Activated T-cell treated with anti-CD3 and anti-CD28 coated beads, Interleukin-2, amount 50 U/mL, for 24 hours (primary cell): ENCODE measurements at regions not wholly inside any gene's neighbourhood (a gene's known extent, or its start where the extent isn't known, plus 50 kb on each side); places are given as distances from the start of the nearest gene placed in this dataset.
"Not testable (repeated sequence)": the region's sequence is repeated elsewhere in the genome, so short reads cannot be mapped to it uniquely, and the experiment has no call there.

Source experiments
- DNase-seq: peaks from one replicate; pipeline ENCODE4 v3.0.0-alpha.2; 2020
- H3K27ac Mint-ChIP-seq: 2 replicates; pipeline ENCODE4 v1.8.0; 2020; ENCODE audit warnings: mild to moderate bottlenecking, mixed read lengths
- H3K27me3 Mint-ChIP-seq: 2 replicates; pipeline ENCODE4 v1.8.0; 2020; ENCODE audit warnings: mixed read lengths
- H3K36me3 Mint-ChIP-seq: 2 replicates; pipeline ENCODE4 v1.8.0; 2020; ENCODE audit warnings: low read depth, mixed read lengths
- H3K4me1 Mint-ChIP-seq: 2 replicates; pipeline ENCODE4 v1.8.0; 2020; ENCODE audit warnings: low read depth, mixed read lengths
- H3K4me3 Mint-ChIP-seq: 2 replicates; pipeline ENCODE4 v1.8.0; 2020; ENCODE audit warnings: mild to moderate bottlenecking, moderate library complexity, mixed read lengths
- H3K9me3 Mint-ChIP-seq: 2 replicates; pipeline ENCODE4 v1.8.0; 2020; ENCODE audit warnings: mixed read lengths

DNA sequence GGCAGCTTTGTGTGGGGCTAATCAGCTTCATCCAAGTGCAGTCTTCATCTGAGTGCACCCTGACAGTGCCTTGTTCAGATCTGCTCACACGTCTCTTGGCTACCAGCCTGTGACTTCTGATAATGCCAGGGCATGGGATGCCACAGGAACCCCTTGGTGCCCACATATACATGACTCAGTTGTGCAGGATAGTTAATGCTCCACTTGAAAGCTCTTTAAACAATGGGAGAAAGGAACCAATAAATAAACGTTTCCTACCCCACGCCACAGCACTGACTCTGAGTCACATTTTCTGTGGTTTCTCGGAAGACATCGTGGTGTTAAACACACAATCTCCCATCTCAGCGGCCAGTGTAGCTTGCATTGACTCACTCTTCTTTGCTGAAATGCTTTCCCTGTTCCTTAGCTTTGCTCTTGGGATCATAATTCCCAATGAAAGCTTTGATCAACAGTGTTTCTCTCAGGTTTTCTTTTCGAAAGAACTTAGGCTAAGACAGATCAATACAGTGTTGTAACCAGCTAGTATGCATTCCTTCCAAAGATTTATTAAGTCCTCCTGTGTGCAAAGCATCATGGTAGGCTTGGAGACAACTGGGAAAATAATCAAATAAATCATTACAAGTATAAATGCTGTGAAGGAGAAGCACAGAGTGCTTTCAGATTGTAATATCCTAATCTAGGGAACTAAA lies 142.0 kb downstream of the COPS8 start:
- DNase-seq = peak; percentile 37
- peaks cover 14% of the 10 kb centered on the region for H3K4me1 Mint-ChIP-seq
- no peaks in the 10 kb centered on the region for H3K9me3 Mint-ChIP-seq
- peaks cover 47% of the 10 kb centered on the region for H3K27me3 Mint-ChIP-seq
- no peaks in the 10 kb centered on the region for H3K36me3 Mint-ChIP-seq
- no peak overlapping the region for H3K4me3 Mint-ChIP-seq
- H3K27ac Mint-ChIP-seq = no peak overlapping the region

DNA sequence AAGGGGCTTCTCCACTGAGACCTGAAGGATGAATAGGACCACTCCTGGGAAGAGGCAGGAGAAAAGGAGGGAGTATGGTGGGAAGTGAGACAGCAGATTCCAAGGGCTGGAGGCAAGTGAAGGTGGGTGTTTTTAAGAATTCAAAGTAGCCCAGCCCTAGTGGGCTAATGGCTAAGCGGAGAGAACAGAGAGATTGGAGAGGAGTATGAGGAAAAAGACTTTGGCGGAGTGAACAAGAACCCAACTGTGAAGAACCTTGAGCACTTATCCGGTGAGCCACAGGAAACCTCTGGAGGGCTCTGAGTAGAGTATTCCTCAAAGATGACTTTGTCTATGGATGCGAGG lies 142.6 kb downstream of the COPS8 start:
- Mint-ChIP-seq H3K27me3 (peaks cover 44% of the 10 kb centered on the region), H3K9me3 (no peaks in the 10 kb centered on the region), H3K4me3 (no peak overlapping the region), H3K4me1 (peaks cover 14% of the 10 kb centered on the region), H3K27ac (no peak overlapping the region), H3K36me3 (no peaks in the 10 kb centered on the region)
- DNase-seq = no peak

DNA sequence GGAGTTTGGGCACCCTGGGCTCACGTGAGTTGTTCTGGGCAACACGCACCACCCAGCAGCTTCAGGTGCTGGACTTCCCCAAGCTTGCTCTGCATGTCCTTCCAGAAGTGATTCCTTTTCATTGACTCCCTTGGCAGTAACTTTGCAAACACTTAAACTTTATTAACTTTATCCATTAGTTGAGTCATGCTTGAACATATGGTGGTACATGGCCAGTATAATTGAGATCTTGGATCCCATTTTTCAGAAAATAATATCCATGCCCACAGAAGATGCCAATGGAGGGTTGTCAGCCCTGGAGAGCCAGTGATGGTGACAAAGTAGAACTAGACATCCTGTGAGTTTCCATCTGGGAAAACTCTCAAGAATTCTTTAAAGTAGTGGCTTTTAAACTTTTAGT lies 144.2 kb downstream of the COPS8 start:
- no peak for DNase-seq
- no peaks in the 10 kb centered on the region for H3K36me3 Mint-ChIP-seq
- H3K9me3 Mint-ChIP-seq = no peaks in the 10 kb centered on the region
- H3K4me1 Mint-ChIP-seq = peaks cover 14% of the 10 kb centered on the region
- H3K4me3 Mint-ChIP-seq = no peak overlapping the region
- peaks cover 34% of the 10 kb centered on the region for H3K27me3 Mint-ChIP-seq
- H3K27ac Mint-ChIP-seq = no peak overlapping the region

DNA sequence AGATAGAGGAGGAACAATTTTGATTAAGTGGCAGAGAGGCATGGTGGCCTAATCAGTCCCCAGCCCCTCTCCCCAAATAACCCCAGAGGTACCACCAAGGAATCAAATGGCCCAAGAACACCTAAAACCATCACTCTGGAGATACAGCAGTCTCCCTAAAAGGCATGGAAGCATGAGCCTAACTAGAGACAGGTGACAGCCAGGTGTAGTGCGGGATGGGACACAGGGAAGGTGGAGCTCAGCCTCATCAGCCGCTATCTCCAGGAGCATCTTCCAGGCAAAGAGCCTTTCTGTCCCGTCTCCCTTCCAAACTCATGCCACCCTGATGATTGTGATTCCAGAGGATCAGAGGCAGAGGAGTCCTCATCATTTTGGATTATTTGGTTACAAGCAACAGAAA lies 144.7 kb downstream of the COPS8 start:
- DNase-seq = no peak
- no peak overlapping the region for H3K27ac Mint-ChIP-seq
- H3K9me3 Mint-ChIP-seq = no peaks in the 10 kb centered on the region
- H3K4me3 Mint-ChIP-seq = no peak overlapping the region
- H3K36me3 Mint-ChIP-seq = no peaks in the 10 kb centered on the region
- H3K4me1 Mint-ChIP-seq = peaks cover 15% of the 10 kb centered on the region
- peaks cover 37% of the 10 kb centered on the region for H3K27me3 Mint-ChIP-seq

DNA sequence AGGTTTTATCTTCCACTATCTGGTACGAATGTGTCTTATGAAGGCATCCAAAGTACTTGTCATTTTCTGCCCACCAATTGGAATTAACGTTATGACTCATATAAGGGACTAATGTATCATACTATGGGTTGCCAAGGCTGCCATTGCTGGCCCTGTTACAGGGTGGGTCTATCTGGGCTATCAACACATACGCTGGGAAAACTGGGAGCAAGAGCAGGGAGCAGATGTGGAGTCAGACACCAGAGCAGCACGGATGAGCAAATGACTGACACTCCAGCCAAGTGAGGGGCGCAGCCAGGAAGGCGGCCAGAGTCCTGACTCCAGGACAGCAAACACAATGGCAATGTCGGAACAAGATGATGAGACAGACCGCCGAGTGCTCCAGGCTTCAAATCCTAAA lies 145.9 kb downstream of the COPS8 start:
- peaks cover 20% of the 10 kb centered on the region for H3K4me1 Mint-ChIP-seq

DNA sequence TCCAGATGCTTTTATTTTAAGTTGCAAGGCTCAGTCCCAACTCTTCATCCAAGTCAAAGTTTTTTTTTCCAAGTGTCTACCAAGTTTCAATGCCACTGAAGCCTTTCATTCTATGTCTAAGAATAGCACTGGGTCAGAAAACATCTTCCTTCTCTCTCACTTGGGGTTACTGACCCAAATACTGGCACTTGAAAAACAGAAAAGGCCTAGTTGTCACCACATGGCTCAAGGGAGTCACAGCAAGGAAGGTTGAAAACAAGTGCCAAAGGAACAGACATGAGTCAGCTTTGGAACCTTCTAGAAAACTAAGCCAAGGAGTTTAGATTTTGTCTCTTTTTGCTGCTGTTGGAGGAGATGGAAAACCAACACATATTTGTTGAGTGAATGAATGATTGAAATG lies 146.5 kb downstream of the COPS8 start:
- no peaks in the 10 kb centered on the region for H3K36me3 Mint-ChIP-seq
- no peak overlapping the region for H3K4me3 Mint-ChIP-seq
- H3K27me3 Mint-ChIP-seq = peaks cover 38% of the 10 kb centered on the region
- H3K9me3 Mint-ChIP-seq = no peaks in the 10 kb centered on the region
- peaks cover 18% of the 10 kb centered on the region for H3K4me1 Mint-ChIP-seq
- DNase-seq = no peak
- no peak overlapping the region for H3K27ac Mint-ChIP-seq

More for the DNA sequence above, 145.9 kb downstream of the COPS8 start:
- Mint-ChIP-seq H3K27me3 (peaks cover 37% of the 10 kb centered on the region), H3K9me3 (no peaks in the 10 kb centered on the region), H3K4me3 (no peak overlapping the region), H3K36me3 (no peaks in the 10 kb centered on the region), H3K27ac (no peak overlapping the region)
- DNase-seq = no peak

DNA sequence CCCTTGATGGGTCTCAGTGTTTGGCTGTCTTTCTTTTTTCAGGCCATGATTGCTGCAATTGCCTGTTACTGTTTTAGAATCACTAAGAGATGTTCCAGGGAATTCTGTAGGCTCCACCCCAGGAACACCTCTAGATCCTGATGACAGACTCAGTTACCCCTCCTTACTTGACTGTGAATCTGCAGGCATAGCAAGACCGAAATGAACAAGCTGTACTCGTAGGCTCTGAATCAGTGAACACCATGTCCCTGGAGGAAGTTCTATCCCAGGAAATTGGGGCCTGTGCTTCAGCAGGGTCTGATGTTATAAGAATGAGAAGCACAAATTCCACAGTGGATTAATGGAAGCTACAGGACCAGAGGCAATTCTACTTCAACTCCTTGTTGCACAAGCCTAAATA lies 148.6 kb downstream of the COPS8 start:
- no peaks in the 10 kb centered on the region for H3K9me3 Mint-ChIP-seq
- H3K27me3 Mint-ChIP-seq = peaks cover 31% of the 10 kb centered on the region
- no peaks in the 10 kb centered on the region for H3K36me3 Mint-ChIP-seq
- no peak overlapping the region for H3K4me3 Mint-ChIP-seq
- H3K27ac Mint-ChIP-seq = no peak overlapping the region
- peaks cover 7% of the 10 kb centered on the region for H3K4me1 Mint-ChIP-seq
- DNase-seq = no peak

DNA sequence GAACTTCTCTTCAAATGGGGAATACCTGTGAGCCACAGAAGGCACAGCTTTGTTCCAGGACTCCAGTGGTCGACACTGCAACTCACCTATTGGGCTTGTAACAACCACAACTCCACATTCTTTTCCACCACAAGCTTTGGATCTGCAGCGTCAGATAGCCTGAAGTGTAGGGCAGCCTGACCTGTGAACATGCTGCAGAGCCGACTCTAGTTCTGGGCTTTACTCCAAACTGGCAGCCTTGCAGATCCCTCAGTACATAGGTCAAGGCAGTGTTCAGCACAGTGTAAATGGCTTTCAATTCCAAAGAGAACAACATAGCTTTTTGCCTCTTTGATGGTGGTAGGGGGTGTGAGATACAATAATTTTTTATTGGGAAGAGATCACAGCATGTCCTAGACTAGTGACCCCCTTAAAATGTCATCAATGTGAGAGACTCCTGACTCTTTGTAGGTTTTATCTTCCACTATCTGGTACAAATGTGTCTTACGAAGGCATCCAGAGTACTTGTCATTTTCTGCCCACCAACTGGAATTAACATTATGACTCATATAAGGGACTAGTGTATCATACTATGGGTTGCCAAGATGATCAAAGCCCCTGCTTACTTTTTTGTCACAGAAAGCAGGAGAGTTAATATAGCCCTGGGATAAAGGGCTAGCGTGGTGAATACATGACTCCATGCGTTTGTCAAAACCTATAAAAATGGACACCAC lies 149.8 kb downstream of the COPS8 start:
- H3K4me3 Mint-ChIP-seq = no peak overlapping the region
- H3K27ac Mint-ChIP-seq = no peak overlapping the region
- H3K36me3 Mint-ChIP-seq = no peaks in the 10 kb centered on the region
- H3K9me3 Mint-ChIP-seq = peaks cover 1% of the 10 kb centered on the region
- H3K27me3 Mint-ChIP-seq = peaks cover 24% of the 10 kb centered on the region
- no peak for DNase-seq
- H3K4me1 Mint-ChIP-seq = peaks cover 7% of the 10 kb centered on the region

DNA sequence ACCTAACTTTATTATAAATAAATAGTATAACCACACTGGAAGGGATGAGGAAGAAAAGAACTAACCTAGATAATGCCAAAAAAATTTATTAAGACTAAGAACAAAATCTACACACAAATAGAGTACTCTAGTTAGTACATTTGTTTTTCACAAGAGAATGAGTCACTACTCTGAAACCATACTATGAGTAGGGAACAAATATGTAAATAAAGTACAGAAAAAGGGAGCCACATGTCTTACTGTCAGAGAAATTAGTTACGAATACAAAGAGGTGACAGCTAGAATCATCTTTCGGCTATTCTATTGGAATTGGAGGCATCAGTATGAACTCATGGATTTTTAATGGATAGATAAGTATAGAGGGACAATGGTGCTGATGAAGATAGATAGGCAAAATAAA lies 150.5 kb downstream of the COPS8 start:
- Mint-ChIP-seq H3K27ac (no peak overlapping the region), H3K4me3 (no peak overlapping the region), H3K4me1 (peaks cover 7% of the 10 kb centered on the region), H3K27me3 (peaks cover 21% of the 10 kb centered on the region), H3K9me3 (peaks cover 8% of the 10 kb centered on the region), H3K36me3 (no peaks in the 10 kb centered on the region)
- no peak for DNase-seq

DNA sequence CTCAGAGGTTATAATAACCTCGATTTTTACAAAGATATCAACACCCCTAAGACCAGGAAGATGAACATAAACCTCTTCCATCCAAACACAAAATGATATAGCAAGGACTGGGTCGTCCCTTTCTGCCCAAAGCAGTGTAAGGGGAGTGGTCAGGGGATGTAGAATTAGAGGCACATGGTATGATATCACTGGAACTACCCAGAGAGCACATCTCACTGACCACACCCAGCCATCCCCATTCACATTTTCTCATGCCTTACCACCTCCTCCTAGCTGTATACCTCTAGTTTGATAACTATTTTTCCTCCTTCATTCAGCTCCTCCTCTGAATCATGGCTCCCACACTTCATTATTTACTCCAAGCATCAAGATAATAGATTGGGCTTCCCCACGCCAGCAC lies 152.6 kb downstream of the COPS8 start:
- H3K4me3 Mint-ChIP-seq = no peak overlapping the region
- H3K36me3 Mint-ChIP-seq = no peaks in the 10 kb centered on the region
- H3K27me3 Mint-ChIP-seq = peaks cover 14% of the 10 kb centered on the region

DNA sequence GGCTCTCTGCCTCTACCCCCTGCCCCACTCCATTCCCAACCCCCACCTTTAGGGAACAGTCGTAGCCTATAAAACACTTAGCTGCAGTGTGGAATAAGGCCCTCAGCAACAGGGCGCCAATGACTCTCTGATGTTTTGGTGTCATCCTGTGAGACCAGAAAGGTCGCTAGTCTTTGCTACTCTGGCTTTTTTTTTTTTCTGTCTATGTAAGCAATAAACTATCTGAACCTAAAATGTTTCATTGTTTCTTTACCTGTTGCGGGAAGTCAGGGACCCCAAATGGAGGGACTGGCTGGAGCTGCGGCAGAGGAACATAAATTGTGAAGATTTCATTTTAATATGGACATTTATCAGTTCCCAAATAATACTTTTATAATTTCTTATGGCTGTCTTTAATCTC lies 154.6 kb downstream of the COPS8 start:
- peaks cover 20% of the 10 kb centered on the region for H3K9me3 Mint-ChIP-seq
- no peak overlapping the region for H3K4me3 Mint-ChIP-seq
- H3K27ac Mint-ChIP-seq = no peak overlapping the region
- H3K27me3 Mint-ChIP-seq = peaks cover 16% of the 10 kb centered on the region
- DNase-seq = no peak
- H3K4me1 Mint-ChIP-seq = peaks cover 7% of the 10 kb centered on the region
- H3K36me3 Mint-ChIP-seq = no peaks in the 10 kb centered on the region

More for the DNA sequence above, 152.6 kb downstream of the COPS8 start:
- peaks cover 7% of the 10 kb centered on the region for H3K4me1 Mint-ChIP-seq
- H3K27ac Mint-ChIP-seq = no peak overlapping the region
- H3K9me3 Mint-ChIP-seq = peaks cover 17% of the 10 kb centered on the region
- DNase-seq = no peak

DNA sequence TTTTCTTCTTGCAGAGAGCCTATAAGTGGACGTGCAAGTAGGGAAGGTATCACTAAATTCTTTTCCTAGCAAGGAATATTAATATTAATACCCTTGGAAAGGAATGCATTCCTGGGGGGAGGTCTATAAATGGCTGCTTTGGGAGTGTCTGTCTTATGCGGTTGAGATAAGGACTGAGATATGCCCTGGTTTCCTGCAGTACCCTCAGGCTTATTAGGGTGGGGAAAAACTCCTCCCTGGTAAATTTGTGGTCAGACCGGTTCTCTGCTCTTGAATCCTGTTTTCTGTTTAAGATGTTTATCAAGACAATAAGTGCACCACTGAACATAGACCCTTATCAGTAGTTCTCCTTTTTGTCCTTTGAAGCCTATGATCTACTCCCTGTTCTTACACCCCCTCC lies 155.2 kb downstream of the COPS8 start:
- DNase-seq, H3K36me3 Mint-ChIP-seq, H3K27ac Mint-ChIP-seq, H3K4me1 Mint-ChIP-seq, H3K4me3 Mint-ChIP-seq: not testable (repeated sequence)
- Mint-ChIP-seq H3K27me3 (peaks cover 19% of the 10 kb centered on the region), H3K9me3 (peaks cover 20% of the 10 kb centered on the region)

DNA sequence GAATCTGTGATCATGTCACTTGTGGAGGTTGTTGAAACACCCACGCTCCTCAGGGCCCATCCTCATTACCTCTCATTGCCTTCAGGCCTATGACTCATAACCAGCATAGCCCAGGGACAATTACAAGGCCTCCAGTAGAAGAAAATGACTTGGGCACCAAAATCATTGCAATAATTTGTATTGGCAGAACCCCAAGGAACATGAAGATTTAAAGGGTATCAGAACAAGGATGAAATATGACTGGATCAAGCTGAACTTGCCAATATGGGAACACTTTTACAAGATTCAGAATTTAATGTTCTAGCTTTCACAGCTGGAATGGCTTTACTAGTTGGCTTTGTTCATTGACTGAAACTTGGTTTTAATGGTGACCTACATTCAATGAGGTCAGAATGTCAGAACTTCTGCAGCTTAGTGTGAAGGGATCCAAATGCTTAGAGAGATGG lies 156.4 kb downstream of the COPS8 start:
- H3K9me3 Mint-ChIP-seq = peaks cover 20% of the 10 kb centered on the region
- H3K27me3 Mint-ChIP-seq = peaks cover 14% of the 10 kb centered on the region
- H3K36me3 Mint-ChIP-seq = no peaks in the 10 kb centered on the region

DNA sequence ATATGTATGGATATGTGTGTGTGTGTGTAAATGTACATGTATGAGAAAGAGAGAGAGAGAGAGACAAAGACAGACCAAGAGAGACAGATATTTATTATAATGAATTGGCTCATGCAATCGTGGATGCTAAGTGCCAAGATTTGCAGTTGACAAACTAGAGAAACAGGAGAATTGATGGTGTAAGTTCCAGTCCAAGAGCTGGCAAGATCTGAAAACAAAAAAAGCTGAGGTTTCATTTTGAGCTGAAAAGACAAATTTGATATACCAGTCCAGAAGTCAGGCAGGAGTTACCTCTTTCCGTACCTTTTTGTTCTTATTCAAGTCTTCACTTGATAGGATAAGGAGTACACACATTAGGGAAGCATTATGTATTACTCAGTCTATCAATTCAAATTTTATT lies 157.8 kb downstream of the COPS8 start:
- DNase-seq = no peak
- H3K27me3 Mint-ChIP-seq = peaks cover 11% of the 10 kb centered on the region
- peaks cover 20% of the 10 kb centered on the region for H3K9me3 Mint-ChIP-seq
- no peak overlapping the region for H3K27ac Mint-ChIP-seq
- no peaks in the 10 kb centered on the region for H3K4me1 Mint-ChIP-seq
- H3K4me3 Mint-ChIP-seq = no peak overlapping the region
- no peaks in the 10 kb centered on the region for H3K36me3 Mint-ChIP-seq

More for the DNA sequence above, 156.4 kb downstream of the COPS8 start:
- no peak for DNase-seq
- no peak overlapping the region for H3K4me3 Mint-ChIP-seq
- no peak overlapping the region for H3K27ac Mint-ChIP-seq
- H3K4me1 Mint-ChIP-seq = no peaks in the 10 kb centered on the region

DNA sequence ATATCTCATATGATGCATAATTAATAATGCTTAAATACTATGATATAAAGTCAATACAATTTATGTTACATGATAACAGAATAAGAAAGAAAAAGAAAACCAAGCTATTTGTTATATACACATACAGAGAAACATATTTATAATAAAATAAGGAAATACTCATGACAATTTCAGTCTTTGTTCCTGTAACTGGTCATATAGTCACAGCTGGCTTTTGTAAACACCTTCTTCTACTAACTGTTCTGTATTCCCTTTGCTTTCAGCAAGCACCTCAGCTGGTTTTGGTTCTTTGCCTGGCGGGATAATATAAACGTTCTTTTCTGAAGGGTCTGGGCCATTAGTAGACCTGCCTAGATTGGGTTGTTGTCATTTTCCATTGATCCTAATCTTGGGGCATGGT lies 158.5 kb downstream of the COPS8 start:
- Mint-ChIP-seq H3K27me3 (peaks cover 17% of the 10 kb centered on the region), H3K9me3 (peaks cover 20% of the 10 kb centered on the region), H3K27ac (no peak overlapping the region), H3K4me3 (no peak overlapping the region), H3K36me3 (no peaks in the 10 kb centered on the region), H3K4me1 (no peaks in the 10 kb centered on the region)
- no peak for DNase-seq
